ENCODE measurements at regions not wholly inside any gene's neighbourhood (a gene's known extent, or its start where the extent isn't known, plus 50 kb on each side); places are given as distances from the start of the nearest gene placed in this dataset.
"Not testable (repeated sequence)": the region's sequence is repeated elsewhere in the genome, so short reads cannot be mapped to it uniquely, and the experiment has no call there.

DNA sequence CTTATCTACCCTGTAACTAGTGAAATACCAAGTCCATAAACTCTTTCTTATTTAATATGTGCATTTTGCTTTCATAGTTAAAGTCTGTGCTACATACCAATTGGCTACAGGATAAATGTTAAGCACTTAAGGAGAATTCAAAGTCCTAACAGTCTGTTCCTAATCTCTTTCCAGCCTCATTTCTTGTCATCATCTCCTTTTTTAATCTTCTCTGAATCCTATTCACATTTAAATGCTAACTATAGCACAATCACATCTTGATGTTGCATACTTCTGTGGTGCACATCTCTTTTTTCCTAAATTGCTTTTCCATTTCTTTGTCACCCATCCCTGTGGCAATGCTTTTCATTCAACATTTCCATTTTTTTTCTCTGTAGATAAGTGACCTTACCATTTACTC is 996.1 kb upstream of the TYRP1 start:
- TF ChIP-seq EZH2 (IDR thresholded peaks at IDR 0.05; ENCODE audit: borderline replicate concordance, low read depth, low read length, severe bottlenecking), result no peak
- TF ChIP-seq, protein P1, sequence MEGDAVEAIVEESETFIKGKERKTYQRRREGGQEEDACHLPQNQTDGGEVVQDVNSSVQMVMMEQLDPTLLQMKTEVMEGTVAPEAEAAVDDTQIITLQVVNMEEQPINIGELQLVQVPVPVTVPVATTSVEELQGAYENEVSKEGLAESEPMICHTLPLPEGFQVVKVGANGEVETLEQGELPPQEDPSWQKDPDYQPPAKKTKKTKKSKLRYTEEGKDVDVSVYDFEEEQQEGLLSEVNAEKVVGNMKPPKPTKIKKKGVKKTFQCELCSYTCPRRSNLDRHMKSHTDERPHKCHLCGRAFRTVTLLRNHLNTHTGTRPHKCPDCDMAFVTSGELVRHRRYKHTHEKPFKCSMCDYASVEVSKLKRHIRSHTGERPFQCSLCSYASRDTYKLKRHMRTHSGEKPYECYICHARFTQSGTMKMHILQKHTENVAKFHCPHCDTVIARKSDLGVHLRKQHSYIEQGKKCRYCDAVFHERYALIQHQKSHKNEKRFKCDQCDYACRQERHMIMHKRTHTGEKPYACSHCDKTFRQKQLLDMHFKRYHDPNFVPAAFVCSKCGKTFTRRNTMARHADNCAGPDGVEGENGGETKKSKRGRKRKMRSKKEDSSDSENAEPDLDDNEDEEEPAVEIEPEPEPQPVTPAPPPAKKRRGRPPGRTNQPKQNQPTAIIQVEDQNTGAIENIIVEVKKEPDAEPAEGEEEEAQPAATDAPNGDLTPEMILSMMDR (IDR thresholded peaks at IDR 0.05; ENCODE audit: borderline replicate concordance, extremely low read depth, low read length, poor library complexity, severe bottlenecking), result no peak
- Histone ChIP-seq H3K27ac (ENCODE audit: low read length) (no peak overlapping the region), H3K9ac (ENCODE audit: low read depth, low read length) (no peak overlapping the region), H3K36me3 (ENCODE audit: insufficient read depth, low read length) (no peaks in the 10 kb centered on the region), H4K20me1 (ENCODE audit: insufficient read depth, low read length) (no peaks in the 10 kb centered on the region), H3K9me3 (ENCODE audit: insufficient read depth, low read length, severe bottlenecking) (no peaks in the 10 kb centered on the region), H3K4me2 (ENCODE audit: insufficient read depth, low read length) (no peak overlapping the region), H3K4me1 (ENCODE audit: insufficient read depth, low read length) (no peaks in the 10 kb centered on the region), H2AFZ (ENCODE audit: low read depth, low read length) (no peak overlapping the region), H3K27me3 (ENCODE audit: insufficient read depth, low read length, poor library complexity) (no peaks in the 10 kb centered on the region), H3K79me2 (ENCODE audit: insufficient read depth, low read length) (no peaks in the 10 kb centered on the region), H3K4me3 (ENCODE audit: low read depth in 1 of 2, low read length in 2 of 2) (no peak overlapping the region)
- DNase-seq (no peak), ATAC-seq (ENCODE audit: insufficient read depth, low read depth) (no peak)

DNA sequence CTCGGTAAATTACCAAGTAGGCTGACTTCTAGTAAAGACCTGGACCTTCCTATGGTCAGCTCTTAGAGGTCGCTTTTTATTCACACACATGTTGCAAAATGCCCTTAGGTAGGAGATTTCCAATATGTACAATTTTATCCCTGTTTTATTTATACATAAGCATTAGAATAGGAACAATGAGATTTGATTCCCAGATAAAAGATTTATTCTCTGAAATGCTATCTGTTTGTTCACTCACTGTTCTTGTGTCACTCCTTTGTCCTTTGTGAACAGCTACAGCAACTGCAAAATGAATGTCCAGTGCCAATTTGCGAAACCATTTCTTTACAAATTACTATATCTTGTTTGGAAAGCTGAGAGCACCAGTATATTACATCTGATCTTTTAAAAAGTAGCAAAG is 991.5 kb upstream of the TYRP1 start:
- H3K9ac ChIP-seq (ENCODE audit: low read depth, low read length), result no peak overlapping the region
- no peak for ATAC-seq (ENCODE audit: insufficient read depth, low read depth)
- no peaks in the 10 kb centered on the region for H3K4me1 ChIP-seq (ENCODE audit: insufficient read depth, low read length)
- no peaks in the 10 kb centered on the region for H3K36me3 ChIP-seq (ENCODE audit: insufficient read depth, low read length)
- no peak for DNase-seq
- no peak overlapping the region for H3K4me2 ChIP-seq (ENCODE audit: insufficient read depth, low read length)
- H2AFZ ChIP-seq (ENCODE audit: low read depth, low read length), result no peak overlapping the region
- H3K4me3 ChIP-seq (ENCODE audit: low read depth in 1 of 2, low read length in 2 of 2), result no peak overlapping the region
- TF ChIP-seq EZH2 (IDR thresholded peaks at IDR 0.05; ENCODE audit: borderline replicate concordance, low read depth, low read length, severe bottlenecking), result no peak
- TF ChIP-seq, protein P1 (IDR thresholded peaks at IDR 0.05; ENCODE audit: borderline replicate concordance, extremely low read depth, low read length, poor library complexity, severe bottlenecking), result no peak
- H3K9me3 ChIP-seq (ENCODE audit: insufficient read depth, low read length, severe bottlenecking), result no peaks in the 10 kb centered on the region
- no peaks in the 10 kb centered on the region for H3K79me2 ChIP-seq (ENCODE audit: insufficient read depth, low read length)
- no peaks in the 10 kb centered on the region for H4K20me1 ChIP-seq (ENCODE audit: insufficient read depth, low read length)
- no peaks in the 10 kb centered on the region for H3K27me3 ChIP-seq (ENCODE audit: insufficient read depth, low read length, poor library complexity)
- no peak overlapping the region for H3K27ac ChIP-seq (ENCODE audit: low read length)

DNA sequence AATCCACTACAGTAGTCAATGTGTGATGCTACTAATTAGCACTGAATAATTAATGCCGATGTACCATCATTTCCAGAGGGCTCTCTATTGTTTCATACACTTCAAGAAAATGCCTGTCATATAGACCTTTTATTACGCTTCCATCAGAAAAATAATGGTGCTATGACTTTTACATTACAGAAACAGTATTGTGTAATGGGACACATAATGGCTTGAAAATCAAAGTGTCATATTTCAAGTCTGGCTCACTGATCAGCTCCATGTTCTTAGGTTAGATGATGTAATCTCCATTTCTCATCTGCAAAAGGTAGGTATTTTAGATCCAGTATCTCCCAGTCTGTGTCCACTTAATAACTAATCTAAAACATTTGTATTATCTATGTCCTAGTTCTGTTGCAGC is 990.6 kb upstream of the TYRP1 start:
- no peak overlapping the region for H3K4me3 ChIP-seq (ENCODE audit: low read depth in 1 of 2, low read length in 2 of 2)
- no peaks in the 10 kb centered on the region for H3K36me3 ChIP-seq (ENCODE audit: insufficient read depth, low read length)
- H3K79me2 ChIP-seq (ENCODE audit: insufficient read depth, low read length), result no peaks in the 10 kb centered on the region
- H4K20me1 ChIP-seq (ENCODE audit: insufficient read depth, low read length), result no peaks in the 10 kb centered on the region
- no peak overlapping the region for H3K27ac ChIP-seq (ENCODE audit: low read length)
- H3K4me2 ChIP-seq (ENCODE audit: insufficient read depth, low read length), result no peak overlapping the region
- TF ChIP-seq, protein P1 (IDR thresholded peaks at IDR 0.05; ENCODE audit: borderline replicate concordance, extremely low read depth, low read length, poor library complexity, severe bottlenecking), result no peak
- no peak for TF ChIP-seq EZH2 (IDR thresholded peaks at IDR 0.05; ENCODE audit: borderline replicate concordance, low read depth, low read length, severe bottlenecking)
- no peaks in the 10 kb centered on the region for H3K4me1 ChIP-seq (ENCODE audit: insufficient read depth, low read length)
- no peaks in the 10 kb centered on the region for H3K27me3 ChIP-seq (ENCODE audit: insufficient read depth, low read length, poor library complexity)
- DNase-seq, result no peak
- no peak overlapping the region for H3K9ac ChIP-seq (ENCODE audit: low read depth, low read length)
- no peak for ATAC-seq (ENCODE audit: insufficient read depth, low read depth)
- H2AFZ ChIP-seq (ENCODE audit: low read depth, low read length), result no peak overlapping the region
- no peaks in the 10 kb centered on the region for H3K9me3 ChIP-seq (ENCODE audit: insufficient read depth, low read length, severe bottlenecking)

DNA sequence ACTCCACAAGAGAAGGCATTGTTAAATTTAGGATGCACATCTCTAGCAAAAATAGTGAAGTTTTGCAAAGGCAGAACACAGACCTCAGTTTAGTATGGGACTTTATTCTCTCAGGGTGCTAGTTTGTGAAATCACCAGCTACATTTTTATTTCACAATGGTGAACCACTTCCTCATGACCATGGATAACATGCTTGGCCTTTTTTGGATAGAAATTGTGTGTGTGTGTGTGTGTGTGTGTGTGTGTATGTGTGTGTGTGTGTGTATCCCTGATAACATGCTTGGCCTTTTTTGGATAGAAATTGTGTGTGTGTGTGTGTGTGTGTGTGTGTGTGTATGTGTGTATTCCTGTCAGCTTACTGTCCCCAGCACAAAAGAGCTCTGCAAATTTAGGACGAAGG is 989.0 kb upstream of the TYRP1 start:
- not testable (repeated sequence) for H3K27ac ChIP-seq (ENCODE audit: low read length); H3K36me3 ChIP-seq (ENCODE audit: insufficient read depth, low read length); H4K20me1 ChIP-seq (ENCODE audit: insufficient read depth, low read length); H3K9ac ChIP-seq (ENCODE audit: low read depth, low read length); DNase-seq; H3K9me3 ChIP-seq (ENCODE audit: insufficient read depth, low read length, severe bottlenecking); H2AFZ ChIP-seq (ENCODE audit: low read depth, low read length); ATAC-seq (ENCODE audit: insufficient read depth, low read depth); H3K79me2 ChIP-seq (ENCODE audit: insufficient read depth, low read length); H3K4me1 ChIP-seq (ENCODE audit: insufficient read depth, low read length); H3K4me2 ChIP-seq (ENCODE audit: insufficient read depth, low read length); H3K27me3 ChIP-seq (ENCODE audit: insufficient read depth, low read length, poor library complexity); H3K4me3 ChIP-seq (ENCODE audit: low read depth in 1 of 2, low read length in 2 of 2)
